SK-N-MC (cell line): ENCODE measurements at regions not wholly inside any gene's neighbourhood (a gene's known extent, or its start where the extent isn't known, plus 50 kb on each side); places are given as distances from the start of the nearest gene placed in this dataset.
"Not testable (repeated sequence)": the region's sequence is repeated elsewhere in the genome, so short reads cannot be mapped to it uniquely, and the experiment has no call there.

Experiments
- EZH2 ChIP-seq: fragments of 200-600 bp; sonication (generic); IDR thresholded peaks from one replicate; pipeline ENCODE4 v1.6.1; 2017; ENCODE audit warnings: antibody characterized with exemption
- FOXP2 ChIP-seq: optimal IDR thresholded peaks from 2 replicates; pipeline ENCODE3; 2011; ENCODE audit warnings: mild to moderate bottlenecking, moderate library complexity; ENCODE audit not compliant: insufficient read depth; ENCODE audit errors: extremely low read length, control extremely low read depth
- POLR2AphosphoS5 ChIP-seq: IDR thresholded peaks from 2 replicates; pipeline ENCODE4 v1.6.1; 2012; ENCODE audit warnings: mild to moderate bottlenecking, low read depth, low read length, borderline replicate concordance

DNA sequence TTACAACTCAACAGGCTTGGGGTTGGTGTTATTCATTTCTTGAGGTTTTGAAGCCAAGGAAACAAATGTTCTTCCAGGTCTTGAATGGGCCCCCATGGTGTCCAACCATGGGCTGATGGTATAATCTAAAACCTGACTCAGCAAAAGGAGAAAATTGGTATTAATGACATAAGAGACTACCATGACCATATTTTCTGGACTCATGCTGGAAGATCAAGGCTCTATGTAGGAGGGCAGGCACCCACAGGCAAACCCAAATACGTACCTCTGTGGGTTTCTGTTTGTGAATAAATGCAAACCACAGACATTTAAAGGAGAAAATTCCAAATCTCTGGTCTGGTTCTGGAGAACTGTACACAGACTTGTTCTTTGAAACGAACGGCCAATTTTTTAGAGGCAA is 135.1 kb upstream of the VOPP1 start:
- TF ChIP-seq EZH2, POLR2AphosphoS5, FOXP2: not testable (repeated sequence)
